Gastroesophageal sphincter (tissue), 3 donors: ENCODE measurements at regions not wholly inside any gene's neighbourhood (a gene's known extent, or its start where the extent isn't known, plus 50 kb on each side); places are given as distances from the start of the nearest gene placed in this dataset.

ENCODE experiments used
- CTCF ChIP-seq, 4 experiments: fragments of 200-600 bp in 2 of 4; fragments of 450-650 bp in 2 of 4; sonication (generic) in 1 of 4; IDR thresholded peaks; one replicate each; pipeline ENCODE4 v1.5.1; 2017 to 2019; ENCODE audit warnings: antibody characterized with exemption in 4 of 4, mild to moderate bottlenecking in 2 of 4, moderate library complexity in 2 of 4
- EP300 ChIP-seq: sonication (generic); formaldehyde crosslinking; IDR thresholded peaks from one replicate; pipeline ENCODE4 v1.6.1; 2017; ENCODE audit warnings: antibody characterized with exemption, mild to moderate bottlenecking
- POLR2A ChIP-seq, 2 donors: fragments of 450-650 bp; IDR thresholded peaks; one replicate each; pipeline ENCODE4 v1.6.1; 2017; ENCODE audit warnings: antibody characterized with exemption in 2 of 2, mild to moderate bottlenecking in 2 of 2, moderate library complexity in 1 of 2
- POLR2AphosphoS5 ChIP-seq: sonication (generic); formaldehyde crosslinking; IDR thresholded peaks from one replicate; pipeline ENCODE4 v1.6.1; 2017; ENCODE audit warnings: antibody characterized with exemption

DNA sequence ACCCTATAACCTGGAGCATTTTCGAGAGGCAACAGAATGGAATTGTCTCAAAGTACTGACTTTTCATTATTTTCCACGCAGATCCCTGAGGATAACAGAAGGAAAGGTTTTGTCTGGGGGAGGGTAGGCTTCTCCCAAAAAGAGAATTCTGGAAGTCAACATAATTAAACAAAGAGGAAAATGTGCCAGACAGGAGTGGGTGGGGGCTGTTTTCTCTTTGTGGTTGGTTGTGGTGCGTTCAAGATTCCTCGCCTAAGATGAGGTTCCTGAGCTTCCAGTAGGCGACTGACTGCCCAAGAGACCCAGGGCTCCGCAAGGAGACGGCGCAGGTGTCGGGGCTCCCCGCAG lies 70.4 kb downstream of the SOX4 start:
- no peak for TF ChIP-seq POLR2A (IDR thresholded peaks at IDR 0.05)
- no peak for TF ChIP-seq CTCF (IDR thresholded peaks at IDR 0.05)
- TF ChIP-seq EP300, result no peak
- TF ChIP-seq POLR2AphosphoS5, result no peak
